ENCODE measurements at regions not wholly inside any gene's neighbourhood (a gene's known extent, or its start where the extent isn't known, plus 50 kb on each side); places are given as distances from the start of the nearest gene placed in this dataset.

DNA sequence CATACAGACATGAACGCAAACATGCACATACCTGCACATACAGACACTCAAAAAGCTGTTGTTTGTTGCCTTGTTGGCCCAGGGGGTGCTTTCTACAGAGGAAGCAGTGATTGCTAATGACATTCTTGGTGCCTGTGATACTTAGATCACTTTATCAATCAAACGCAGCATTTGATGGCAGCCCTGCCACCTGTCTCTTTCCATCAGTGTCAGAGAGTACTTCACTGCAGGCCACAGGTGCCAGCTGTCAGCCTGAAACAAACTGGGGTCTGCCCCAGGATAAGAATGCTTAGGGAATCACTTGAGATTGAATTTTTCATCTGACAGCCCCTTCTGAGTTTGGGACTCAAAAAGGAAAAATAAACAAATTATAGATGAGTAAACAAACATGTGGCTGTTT lies 388.9 kb upstream of the SGCD start:
- Mint-ChIP-seq H3K4me3 (no peak overlapping the region), H3K9me3 (no peaks in the 10 kb centered on the region), H3K27ac (no peak overlapping the region), H3K36me3 (ENCODE audit: low read depth) (no peaks in the 10 kb centered on the region), H3K27me3 (no peaks in the 10 kb centered on the region), H3K4me1 (no peaks in the 10 kb centered on the region)
- CTCF ChIA-PET, result no interaction called here
- POLR2A ChIA-PET, result no interaction called here
- no peak for DNase-seq

DNA sequence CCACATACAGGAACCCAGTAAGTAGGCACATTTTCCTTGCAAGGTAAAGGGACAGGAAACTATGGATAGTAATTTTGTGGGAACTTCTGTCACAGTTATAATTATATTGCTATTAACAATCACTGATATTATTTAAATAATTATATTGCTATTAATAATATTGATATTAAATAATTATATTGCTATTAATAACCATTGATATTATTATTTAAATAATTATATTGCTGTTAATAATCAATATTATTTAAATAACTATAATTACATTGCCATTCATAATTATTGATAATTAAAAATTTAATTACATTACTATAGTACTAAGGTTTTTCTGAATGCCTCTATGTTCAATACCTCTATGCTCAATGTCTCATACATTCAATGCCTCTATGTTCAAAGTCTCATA lies 385.6 kb upstream of the SGCD start:
- no peak for DNase-seq
- peaks cover 5% of the 10 kb centered on the region for H3K27me3 Mint-ChIP-seq
- no peak overlapping the region for H3K4me3 Mint-ChIP-seq
- H3K4me1 Mint-ChIP-seq, result no peaks in the 10 kb centered on the region
- ChIA-PET POLR2A (no interaction called here), CTCF (no interaction called here)
- no peaks in the 10 kb centered on the region for H3K36me3 Mint-ChIP-seq (ENCODE audit: low read depth)
- no peaks in the 10 kb centered on the region for H3K9me3 Mint-ChIP-seq
- no peak overlapping the region for H3K27ac Mint-ChIP-seq

DNA sequence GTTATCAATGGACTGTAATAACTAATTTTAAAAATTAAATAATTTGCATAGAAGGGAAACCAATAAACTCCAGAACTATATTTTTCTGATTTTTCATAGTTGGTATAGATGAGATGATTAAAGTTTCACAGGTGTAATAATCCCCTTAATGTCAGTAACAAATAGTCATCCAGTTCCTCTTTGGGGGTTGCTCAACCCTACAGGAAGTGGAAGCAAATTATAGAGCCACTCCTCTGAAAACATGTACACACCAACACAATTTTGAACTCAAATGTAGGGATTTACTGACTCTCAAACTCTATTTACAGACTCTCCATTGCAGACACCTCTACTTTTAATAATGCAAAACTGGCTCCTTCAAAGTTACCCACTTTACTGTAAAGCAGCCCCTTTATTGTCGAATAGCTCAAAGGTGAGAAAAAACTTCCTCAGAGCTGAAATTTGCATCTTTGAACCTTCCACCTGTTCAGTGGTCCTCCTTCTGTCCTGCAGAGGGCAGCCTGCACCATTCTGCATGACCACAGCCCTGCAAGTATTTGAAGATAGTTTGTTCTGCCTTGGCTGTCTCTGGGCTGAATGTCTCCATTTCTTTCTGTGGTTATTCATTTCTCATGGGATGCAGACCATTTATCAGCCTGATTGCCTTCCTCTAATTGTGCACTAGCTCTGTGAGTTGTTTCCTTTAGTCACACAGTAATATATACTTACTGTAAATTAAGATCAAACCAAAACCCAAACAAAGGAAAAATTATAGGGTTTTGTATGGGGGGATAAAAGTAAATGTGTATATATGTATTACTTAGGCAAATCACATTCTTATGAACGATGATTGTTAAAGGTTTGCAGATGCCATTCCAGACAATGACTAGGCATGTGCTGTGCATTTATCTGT lies 383.2 kb upstream of the SGCD start:
- POLR2A ChIA-PET, result no interaction called here
- Mint-ChIP-seq H3K27ac (no peak overlapping the region), H3K27me3 (peaks cover 5% of the 10 kb centered on the region), H3K9me3 (no peaks in the 10 kb centered on the region), H3K4me1 (no peaks in the 10 kb centered on the region), H3K4me3 (no peak overlapping the region), H3K36me3 (ENCODE audit: low read depth) (no peaks in the 10 kb centered on the region)
- CTCF ChIA-PET, result interaction anchor here (1.2 kb wide), 2 partner anchors 11 to 1189 kb away, joined by 3 to 6 read pairs; no protein-coding TSS in a partner anchor
- DNase-seq, result peak; percentile 38

DNA sequence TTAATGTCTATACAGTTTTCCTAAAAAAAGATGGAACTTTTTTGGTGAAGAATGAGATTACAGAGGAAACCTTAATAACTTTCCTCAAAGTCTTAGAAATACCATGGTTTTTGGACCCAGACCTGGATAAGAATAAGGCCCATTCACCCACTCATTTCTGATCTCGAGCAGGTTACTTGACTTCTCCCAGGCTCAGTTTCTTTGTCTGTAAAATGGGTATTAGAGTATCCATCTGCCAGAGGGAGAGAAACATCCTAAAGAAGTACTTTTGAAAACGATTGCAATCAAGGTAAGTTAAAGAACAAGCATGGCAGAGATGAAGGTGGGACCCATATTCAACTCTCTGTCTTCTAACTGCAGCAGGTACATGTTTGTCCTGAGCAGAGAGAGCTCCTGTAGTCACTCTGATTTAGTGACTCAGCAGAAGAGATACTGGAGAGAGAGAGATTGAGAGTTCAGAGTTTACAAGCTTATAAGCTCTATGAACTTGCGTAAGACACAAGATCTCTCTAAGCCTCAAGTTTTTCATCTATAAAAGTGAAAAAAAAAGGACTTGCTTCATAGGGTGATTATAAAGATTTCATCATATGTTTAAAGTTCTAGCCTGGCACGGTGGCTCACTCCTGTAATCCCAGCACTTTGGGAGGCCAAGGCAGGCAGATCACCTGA lies 379.4 kb upstream of the SGCD start:
- H3K27ac Mint-ChIP-seq, result no peak overlapping the region
- H3K36me3 Mint-ChIP-seq (ENCODE audit: low read depth), result no peaks in the 10 kb centered on the region
- H3K4me3 Mint-ChIP-seq, result no peak overlapping the region
- DNase-seq, result no peak
- peaks cover 5% of the 10 kb centered on the region for H3K27me3 Mint-ChIP-seq
- H3K9me3 Mint-ChIP-seq, result no peaks in the 10 kb centered on the region
- no peaks in the 10 kb centered on the region for H3K4me1 Mint-ChIP-seq
- ChIA-PET POLR2A (no interaction called here), CTCF (no interaction called here)

DNA sequence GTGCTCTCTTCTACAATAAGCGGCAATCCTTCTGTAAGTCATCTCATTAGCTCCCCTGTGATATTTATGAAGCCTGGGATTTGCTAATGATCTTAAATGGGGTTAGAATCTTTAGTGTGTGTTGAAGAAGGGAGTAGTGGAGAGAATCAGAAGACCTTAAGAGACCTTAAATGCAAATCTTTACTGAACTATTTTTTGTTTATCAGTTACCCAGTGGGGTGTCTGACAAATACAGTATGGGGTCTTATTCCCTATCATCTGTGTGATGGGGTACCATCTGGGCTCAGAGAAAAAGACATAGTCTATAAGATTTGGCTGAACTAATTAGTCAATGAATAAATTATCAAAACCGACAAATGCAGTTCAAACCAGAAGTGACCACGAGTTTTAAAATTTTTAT lies 378.4 kb upstream of the SGCD start:
- no peak for DNase-seq
- ChIA-PET CTCF (no interaction called here), POLR2A (no interaction called here)
- Mint-ChIP-seq H3K4me3 (no peak overlapping the region), H3K27ac (no peak overlapping the region), H3K9me3 (no peaks in the 10 kb centered on the region), H3K36me3 (ENCODE audit: low read depth) (no peaks in the 10 kb centered on the region), H3K27me3 (peaks cover 5% of the 10 kb centered on the region), H3K4me1 (peaks cover 4% of the 10 kb centered on the region)

DNA sequence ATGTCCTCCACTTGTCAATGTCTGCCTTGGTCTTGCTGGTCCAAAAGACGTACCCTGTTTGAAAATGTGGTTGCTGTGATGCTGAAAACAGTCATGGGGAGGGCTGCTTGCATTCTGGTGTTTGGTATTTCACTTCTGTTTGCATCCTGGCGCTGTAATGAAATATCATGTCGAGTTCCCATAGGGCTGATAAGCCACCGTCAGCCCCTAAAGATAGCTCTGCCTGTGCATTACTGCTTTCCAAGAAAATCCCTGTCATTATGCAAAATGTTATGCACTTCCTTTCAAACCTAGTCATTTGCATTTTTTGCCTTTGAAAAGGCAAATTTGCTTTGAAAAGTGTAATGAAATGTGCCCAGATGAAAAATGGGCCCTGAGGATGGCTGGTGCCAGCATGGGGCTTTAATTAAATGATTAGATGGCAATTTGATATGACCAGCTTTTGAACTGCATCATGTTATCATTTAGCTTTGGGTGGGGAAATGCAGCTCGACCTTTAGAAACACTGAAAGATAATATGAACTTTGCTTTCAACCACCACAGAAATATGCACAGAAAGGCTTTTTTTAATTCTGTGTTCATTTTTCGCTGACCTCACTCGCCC lies 374.4 kb upstream of the SGCD start:
- CTCF ChIA-PET, result interaction anchor here (0.6 kb wide), 1 partner anchor 153 kb away, joined by 4 read pairs; no protein-coding TSS in a partner anchor
- H3K4me3 Mint-ChIP-seq, result no peak overlapping the region
- peaks cover 4% of the 10 kb centered on the region for H3K4me1 Mint-ChIP-seq
- no peaks in the 10 kb centered on the region for H3K36me3 Mint-ChIP-seq (ENCODE audit: low read depth)
- POLR2A ChIA-PET, result no interaction called here
- DNase-seq, result no peak
- H3K27ac Mint-ChIP-seq, result no peak overlapping the region
- H3K27me3 Mint-ChIP-seq, result no peaks in the 10 kb centered on the region
- no peaks in the 10 kb centered on the region for H3K9me3 Mint-ChIP-seq

DNA sequence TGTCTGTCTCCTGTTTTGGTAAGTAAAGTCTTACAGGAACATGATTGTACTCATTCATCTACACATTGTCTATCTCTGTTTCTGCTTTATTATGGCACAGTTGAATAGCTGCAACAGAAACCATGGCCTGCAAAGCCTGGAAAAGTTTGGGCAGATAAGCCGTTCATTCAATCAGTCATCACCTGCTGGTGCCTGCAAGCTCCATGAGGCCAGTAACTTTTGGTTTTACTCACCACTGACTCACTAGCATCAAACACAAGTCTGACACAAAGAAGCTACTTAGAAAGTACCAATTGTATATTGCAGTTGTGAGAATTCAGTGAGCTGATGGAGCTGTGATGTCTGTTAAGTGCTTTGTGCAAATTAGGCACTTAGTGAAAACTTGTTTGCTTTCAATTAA lies 373.6 kb upstream of the SGCD start:
- no peaks in the 10 kb centered on the region for H3K36me3 Mint-ChIP-seq (ENCODE audit: low read depth)
- DNase-seq, result no peak
- no peak overlapping the region for H3K27ac Mint-ChIP-seq
- no peaks in the 10 kb centered on the region for H3K9me3 Mint-ChIP-seq
- CTCF ChIA-PET, result no interaction called here
- peaks cover 4% of the 10 kb centered on the region for H3K4me1 Mint-ChIP-seq
- POLR2A ChIA-PET, result no interaction called here
- no peak overlapping the region for H3K4me3 Mint-ChIP-seq
- H3K27me3 Mint-ChIP-seq, result no peaks in the 10 kb centered on the region

DNA sequence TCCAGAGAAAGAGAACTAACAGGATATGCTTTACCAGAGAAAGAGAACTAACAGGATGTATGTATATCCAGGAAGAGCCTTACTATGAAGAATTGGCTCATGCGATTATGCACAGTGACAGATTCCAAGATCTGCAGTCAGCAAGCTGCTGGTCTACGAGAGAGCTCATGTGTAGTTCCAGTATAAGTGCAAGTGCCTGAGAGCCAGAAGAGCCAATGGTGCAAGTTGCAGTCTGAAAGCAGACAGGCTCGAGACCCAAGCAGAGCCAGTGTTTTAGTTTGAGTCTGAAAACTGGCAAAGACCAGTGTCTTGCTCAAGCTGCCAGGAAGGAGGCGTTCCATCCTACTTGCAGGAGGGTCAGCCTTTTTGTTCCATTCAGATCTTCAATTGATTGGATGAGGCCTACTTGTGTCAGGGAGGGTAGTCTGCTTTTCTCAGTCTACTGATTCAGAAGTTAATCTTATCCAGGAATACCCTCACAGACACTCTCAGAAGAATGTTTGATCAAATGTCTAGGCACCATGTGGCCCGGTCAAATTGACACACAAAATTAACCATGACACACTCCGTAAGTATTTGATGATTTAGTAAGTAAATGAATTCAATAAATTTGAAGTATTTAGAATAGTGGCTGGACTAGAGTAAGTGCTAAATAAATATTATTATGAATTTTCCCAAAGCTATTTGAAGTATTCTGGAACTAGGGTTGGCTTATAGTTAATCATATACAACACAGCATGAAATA lies 372.1 kb upstream of the SGCD start:
- POLR2A ChIA-PET, result no interaction called here
- Mint-ChIP-seq H3K27ac (no peak overlapping the region), H3K4me3 (no peak overlapping the region), H3K4me1 (peaks cover 4% of the 10 kb centered on the region), H3K36me3 (ENCODE audit: low read depth) (no peaks in the 10 kb centered on the region), H3K9me3 (no peaks in the 10 kb centered on the region), H3K27me3 (no peaks in the 10 kb centered on the region)
- DNase-seq, result no peak
- CTCF ChIA-PET, result interaction anchor here (0.7 kb wide), 1 partner anchor 12 kb away, joined by 3 read pairs; no protein-coding TSS in a partner anchor

DNA sequence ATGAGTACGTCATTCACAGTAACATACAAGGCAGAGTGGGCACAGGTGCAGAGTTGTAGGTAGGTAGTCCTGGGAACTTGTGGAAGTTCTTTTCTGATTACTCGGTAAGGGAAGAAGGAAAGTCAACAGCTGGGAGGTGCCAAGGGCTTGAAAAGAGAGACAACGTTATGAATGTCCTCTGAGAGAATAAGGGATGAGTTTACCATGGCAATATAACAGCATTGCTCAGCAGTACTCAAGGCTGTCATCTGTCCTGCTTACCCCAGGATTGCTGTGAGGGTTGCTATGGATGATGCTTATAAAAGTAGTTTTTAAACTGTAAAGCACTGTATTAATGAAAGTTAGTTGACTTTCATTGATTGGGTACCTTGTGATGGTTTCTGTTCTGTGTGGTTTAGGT lies 369.1 kb upstream of the SGCD start:
- DNase-seq, result no peak
- H3K4me3 Mint-ChIP-seq, result no peak overlapping the region
- H3K27ac Mint-ChIP-seq, result no peak overlapping the region
- H3K27me3 Mint-ChIP-seq, result no peaks in the 10 kb centered on the region
- H3K4me1 Mint-ChIP-seq, result peaks cover 4% of the 10 kb centered on the region
- no peaks in the 10 kb centered on the region for H3K36me3 Mint-ChIP-seq (ENCODE audit: low read depth)
- CTCF ChIA-PET, result no interaction called here
- H3K9me3 Mint-ChIP-seq, result no peaks in the 10 kb centered on the region
- POLR2A ChIA-PET, result no interaction called here

DNA sequence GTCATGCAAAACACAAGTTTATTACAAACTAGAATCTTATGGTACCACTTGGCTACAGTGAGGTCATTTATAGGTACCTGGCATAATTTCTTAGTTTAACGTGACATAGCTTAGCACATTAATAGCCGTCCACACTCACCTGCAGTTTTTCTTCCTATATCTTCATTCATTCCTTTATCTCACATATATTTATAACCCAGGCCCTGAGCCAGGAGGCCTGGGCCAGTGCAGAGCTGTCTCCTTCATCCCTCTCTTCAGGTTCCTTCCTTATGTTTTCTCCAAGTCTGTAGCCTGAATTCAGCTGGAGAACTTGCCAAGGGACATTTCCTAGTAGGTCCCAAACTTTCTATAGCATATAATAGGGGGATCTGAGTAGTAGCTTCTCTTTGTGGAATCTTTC lies 367.9 kb upstream of the SGCD start:
- DNase-seq, result no peak
- H3K4me3 Mint-ChIP-seq, result no peak overlapping the region
- H3K36me3 Mint-ChIP-seq (ENCODE audit: low read depth), result no peaks in the 10 kb centered on the region
- no peaks in the 10 kb centered on the region for H3K27me3 Mint-ChIP-seq
- no peaks in the 10 kb centered on the region for H3K9me3 Mint-ChIP-seq
- H3K27ac Mint-ChIP-seq, result no peak overlapping the region
- POLR2A ChIA-PET, result no interaction called here
- CTCF ChIA-PET, result no interaction called here
- H3K4me1 Mint-ChIP-seq, result no peaks in the 10 kb centered on the region

DNA sequence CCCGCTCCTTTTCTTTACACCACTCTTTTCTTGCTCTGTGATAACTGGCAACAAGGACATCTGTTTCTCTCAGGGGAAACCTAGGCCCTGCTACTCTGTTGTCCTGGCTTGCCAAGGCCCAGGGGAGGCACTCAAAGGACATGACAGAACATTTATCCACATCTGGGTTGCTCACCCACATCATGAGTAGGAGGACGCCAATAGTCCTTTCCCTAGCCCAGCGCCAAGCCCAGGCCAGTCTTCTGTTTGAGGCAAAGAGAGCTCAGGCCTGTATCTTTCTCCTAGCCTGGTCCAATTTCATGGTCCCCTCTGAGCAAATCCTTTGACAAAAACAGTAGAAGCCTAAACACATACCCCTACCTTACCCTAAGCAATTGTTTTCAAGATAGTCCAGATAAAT lies 366.8 kb upstream of the SGCD start:
- H3K27me3 Mint-ChIP-seq, result no peaks in the 10 kb centered on the region
- no peaks in the 10 kb centered on the region for H3K36me3 Mint-ChIP-seq (ENCODE audit: low read depth)
- DNase-seq, result no peak
- H3K9me3 Mint-ChIP-seq, result no peaks in the 10 kb centered on the region
- ChIA-PET POLR2A (no interaction called here), CTCF (no interaction called here)
- no peak overlapping the region for H3K4me3 Mint-ChIP-seq
- H3K27ac Mint-ChIP-seq, result no peak overlapping the region
- no peaks in the 10 kb centered on the region for H3K4me1 Mint-ChIP-seq

DNA sequence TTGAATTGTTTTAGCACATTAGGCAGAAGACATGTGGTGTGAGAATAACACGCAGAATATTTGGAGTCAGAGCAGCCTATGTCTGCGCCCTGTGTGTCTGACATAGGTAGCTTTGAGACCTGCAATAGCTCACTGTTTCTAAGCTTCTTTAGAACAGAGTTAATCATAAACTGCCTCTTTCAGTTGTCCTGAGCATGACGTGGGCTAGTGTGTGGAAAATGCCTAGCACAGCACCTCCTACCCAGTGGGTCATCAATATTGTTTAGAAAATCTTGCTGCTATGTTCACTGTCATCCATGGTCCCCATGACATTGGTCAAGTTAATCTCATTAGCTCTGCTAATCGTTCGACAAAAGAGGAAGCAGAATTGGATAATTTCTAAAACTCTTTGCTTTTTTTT lies 357.4 kb upstream of the SGCD start:
- no peaks in the 10 kb centered on the region for H3K4me1 Mint-ChIP-seq
- no peaks in the 10 kb centered on the region for H3K27me3 Mint-ChIP-seq
- H3K4me3 Mint-ChIP-seq, result no peak overlapping the region
- CTCF ChIA-PET, result interaction anchor here (0.6 kb wide), 1 partner anchor 1827 kb away, joined by 3 read pairs; no protein-coding TSS in a partner anchor
- H3K9me3 Mint-ChIP-seq, result no peaks in the 10 kb centered on the region
- no peak overlapping the region for H3K27ac Mint-ChIP-seq
- POLR2A ChIA-PET, result no interaction called here
- DNase-seq, result no peak
- H3K36me3 Mint-ChIP-seq (ENCODE audit: low read depth), result no peaks in the 10 kb centered on the region

DNA sequence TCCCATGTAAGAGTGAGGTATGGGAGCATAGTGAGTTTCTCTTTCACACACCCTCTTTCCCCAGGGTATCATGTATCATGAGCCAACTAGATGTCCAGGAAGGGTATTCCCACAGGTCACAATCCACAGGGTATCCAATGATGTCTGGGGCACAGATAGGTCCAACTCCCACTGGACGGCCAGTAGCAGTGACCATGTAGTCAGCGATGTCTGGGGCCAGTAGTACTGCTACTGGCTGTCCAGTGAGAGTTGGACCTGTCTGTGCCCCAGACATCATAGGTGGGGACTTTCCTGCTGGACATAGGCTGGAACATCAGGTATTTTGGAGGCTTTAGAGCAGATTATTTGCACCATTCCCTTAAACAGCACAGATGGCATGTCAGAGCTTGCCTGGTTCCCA lies 352.6 kb upstream of the SGCD start:
- Mint-ChIP-seq H3K4me3 (no peak overlapping the region), H3K36me3 (ENCODE audit: low read depth) (no peaks in the 10 kb centered on the region), H3K27ac (no peak overlapping the region), H3K27me3 (no peaks in the 10 kb centered on the region), H3K4me1 (no peaks in the 10 kb centered on the region), H3K9me3 (no peaks in the 10 kb centered on the region)
- ChIA-PET POLR2A (no interaction called here), CTCF (no interaction called here)
- DNase-seq, result no peak
